ENCODE measurements at regions not wholly inside any gene's neighbourhood (a gene's known extent, or its start where the extent isn't known, plus 50 kb on each side); places are given as distances from the start of the nearest gene placed in this dataset.

GRCh38 chr13:111598747-111599146 is 278.3 kb downstream of the TEX29 start:
- no peaks in the 10 kb centered on the region for H3K4me1 ChIP-seq (ENCODE audit: control insufficient read depth, extremely low read depth, insufficient read depth, low read length)
- no peak overlapping the region for H3K27ac ChIP-seq (ENCODE audit: control insufficient read depth, insufficient read depth, low read length)
- no peak overlapping the region for H3K4me2 ChIP-seq (ENCODE audit: control insufficient read depth, extremely low read depth, insufficient read depth, low read depth, low read length)
- no peak for FAIRE-seq
- no peaks in the 10 kb centered on the region for H3K79me2 ChIP-seq (ENCODE audit: control insufficient read depth, insufficient read depth, low read length)
- H3K9me1 ChIP-seq (ENCODE audit: control insufficient read depth, extremely low read depth, insufficient read depth, low read length): no peaks in the 10 kb centered on the region
- dilution Hi-C loops (cut with MboI; ENCODE audit: extremely low pct_ligation_motif_present, low sequenced_read_pairs): no loop called here
- H3K9me3 ChIP-seq (ENCODE audit: control insufficient read depth, low read depth, low read length): peaks cover 27% of the 10 kb centered on the region
- no peak for TF ChIP-seq EZH2 (IDR thresholded peaks at IDR 0.05; ENCODE audit: low read length)
- TF ChIP-seq CTCF (optimal IDR thresholded peaks at IDR 0.05 in 1 of 3, IDR thresholded peaks at IDR 0.05 in 1 of 3, conservative IDR thresholded peaks at IDR 0.05 in 1 of 3; ENCODE audit: extremely low read depth in 1 of 3, insufficient read depth in 2 of 3, low read length in 3 of 3): no peak
- H3K9ac ChIP-seq (ENCODE audit: control insufficient read depth, extremely low read depth, insufficient read depth, low read length): no peak overlapping the region
- no peak overlapping the region for H3K4me3 ChIP-seq (ENCODE audit: control insufficient read depth in 2 of 3, extremely low read depth in 1 of 3, insufficient read depth in 2 of 3, low read depth in 1 of 3, low read length in 3 of 3)
- H2AFZ ChIP-seq (ENCODE audit: control insufficient read depth, low read length): no peak overlapping the region
- no peaks in the 10 kb centered on the region for H3K27me3 ChIP-seq (ENCODE audit: control insufficient read depth, extremely low read depth, insufficient read depth, low read length)
- DNase-seq (ENCODE audit: low read depth, low spot score): no peak
- H4K20me1 ChIP-seq (ENCODE audit: control insufficient read depth, extremely low read depth, insufficient read depth, low read length): no peaks in the 10 kb centered on the region
- H3K36me3 ChIP-seq (ENCODE audit: control insufficient read depth in 2 of 2, extremely low read depth in 1 of 2, insufficient read depth in 2 of 2, low read length in 2 of 2): no peaks in the 10 kb centered on the region

- DNase-seq (ENCODE audit: low read depth, low spot score) (no peak), FAIRE-seq (no peak)
- Histone ChIP-seq H2AFZ (ENCODE audit: control insufficient read depth, low read length) (no peak overlapping the region), H3K4me2 (ENCODE audit: control insufficient read depth, extremely low read depth, insufficient read depth, low read depth, low read length) (no peak overlapping the region), H3K79me2 (ENCODE audit: control insufficient read depth, insufficient read depth, low read length) (no peaks in the 10 kb centered on the region), H3K9me3 (ENCODE audit: control insufficient read depth, low read depth, low read length) (peaks cover 24% of the 10 kb centered on the region), H4K20me1 (ENCODE audit: control insufficient read depth, extremely low read depth, insufficient read depth, low read length) (no peaks in the 10 kb centered on the region), H3K4me3 (ENCODE audit: control insufficient read depth in 2 of 3, extremely low read depth in 1 of 3, insufficient read depth in 2 of 3, low read depth in 1 of 3, low read length in 3 of 3) (no peak overlapping the region), H3K27me3 (ENCODE audit: control insufficient read depth, extremely low read depth, insufficient read depth, low read length) (no peaks in the 10 kb centered on the region), H3K27ac (ENCODE audit: control insufficient read depth, insufficient read depth, low read length) (no peak overlapping the region), H3K9ac (ENCODE audit: control insufficient read depth, extremely low read depth, insufficient read depth, low read length) (no peak overlapping the region), H3K4me1 (ENCODE audit: control insufficient read depth, extremely low read depth, insufficient read depth, low read length) (no peaks in the 10 kb centered on the region), H3K36me3 (ENCODE audit: control insufficient read depth in 2 of 2, extremely low read depth in 1 of 2, insufficient read depth in 2 of 2, low read length in 2 of 2) (no peaks in the 10 kb centered on the region), H3K9me1 (ENCODE audit: control insufficient read depth, extremely low read depth, insufficient read depth, low read length) (no peaks in the 10 kb centered on the region)
- TF ChIP-seq EZH2 (IDR thresholded peaks at IDR 0.05; ENCODE audit: low read length): no peak
- no peak for TF ChIP-seq CTCF (optimal IDR thresholded peaks at IDR 0.05 in 1 of 3, IDR thresholded peaks at IDR 0.05 in 1 of 3, conservative IDR thresholded peaks at IDR 0.05 in 1 of 3; ENCODE audit: extremely low read depth in 1 of 3, insufficient read depth in 2 of 3, low read length in 3 of 3)
- dilution Hi-C loops (cut with MboI; ENCODE audit: extremely low pct_ligation_motif_present, low sequenced_read_pairs): no loop called here
These were observed 279.3 kb downstream of the TEX29 start for GRCh38 chr13:111599791-111600190.

Measured in keratinocyte (primary cell).